HG02759 (cell line): ENCODE measurements at regions not wholly inside any gene's neighbourhood (a gene's known extent, or its start where the extent isn't known, plus 50 kb on each side); places are given as distances from the start of the nearest gene placed in this dataset.
"Not testable (repeated sequence)": the region's sequence is repeated elsewhere in the genome, so short reads cannot be mapped to it uniquely, and the experiment has no call there.

ENCODE experiments used
- ATAC-seq: cut with Tn5 transposase; IDR thresholded peaks from one replicate; pipeline ENCODE4 v1.9.1; 2021; ENCODE audit warnings: mild to moderate bottlenecking, moderate library complexity; ENCODE audit not compliant: unreplicated experiment

DNA sequence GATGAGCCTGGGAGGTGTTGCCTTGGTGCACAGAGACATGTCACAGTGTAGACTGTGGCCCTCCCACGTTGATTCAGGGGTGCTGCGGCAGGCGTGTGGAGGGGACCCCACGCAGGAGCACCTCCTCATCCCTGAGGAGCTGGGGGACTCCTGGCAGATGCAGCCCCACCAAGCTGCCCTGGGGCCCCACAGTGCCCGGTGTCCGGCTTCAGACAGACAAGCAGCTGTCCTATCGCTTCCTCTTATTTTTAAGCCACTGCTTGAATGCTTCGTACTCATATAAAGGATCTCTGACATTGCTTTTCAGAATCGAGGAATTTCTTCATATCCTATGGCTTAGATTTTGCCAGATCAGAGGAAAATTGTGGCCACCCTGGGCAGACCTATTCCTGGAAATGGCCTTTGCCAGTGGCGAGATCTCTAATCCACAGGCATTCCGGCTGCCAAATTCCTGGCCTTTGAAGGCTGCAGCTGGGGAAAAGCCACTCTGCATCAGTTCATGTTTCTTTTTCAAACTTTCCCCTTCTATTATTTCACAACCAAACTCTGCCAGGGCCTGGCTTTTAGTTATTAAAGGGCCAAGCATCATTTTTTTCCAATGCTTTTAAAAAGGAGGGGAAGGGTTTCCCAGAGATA is 337.0 kb downstream of the THBS2 start:
- ATAC-seq, result no peak

GRCh38 chr6:168915855-168916254 is 337.8 kb downstream of the THBS2 start:
- ATAC-seq, result no peak

GRCh38 chr6:168915242-168915641 is 338.4 kb downstream of the THBS2 start:
- ATAC-seq, result no peak

DNA sequence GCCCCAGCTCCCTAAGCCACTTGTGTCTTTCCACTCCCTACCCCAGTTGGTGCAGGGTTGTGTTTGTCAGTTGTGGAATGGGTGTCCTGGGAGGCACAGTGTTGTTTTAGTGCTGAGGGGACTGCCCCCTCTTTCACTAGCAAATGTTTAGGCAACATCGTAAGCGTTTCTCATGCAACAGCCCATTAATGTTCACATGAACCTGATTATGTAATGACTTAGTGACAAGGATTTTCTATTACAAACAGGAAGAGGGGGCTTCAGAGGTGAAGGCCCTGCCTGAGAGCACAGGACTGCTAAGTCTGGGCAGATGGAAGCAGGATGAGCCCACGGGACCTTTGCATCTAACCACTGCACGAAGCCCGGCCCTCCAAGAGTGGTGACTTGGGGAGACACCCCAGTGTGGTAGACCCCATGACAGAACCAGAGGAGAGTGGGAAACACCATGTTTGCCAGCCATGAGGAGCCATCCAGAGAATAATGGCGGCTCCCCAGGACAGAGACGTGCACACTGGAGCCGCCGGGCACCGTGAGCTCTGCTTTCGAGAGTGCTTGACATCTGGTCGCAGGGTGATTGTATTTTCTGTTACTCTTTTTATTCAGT is 339.7 kb downstream of the THBS2 start:
- ATAC-seq, result no peak

- not testable (repeated sequence) for ATAC-seq
Measured at GRCh38 chr6:168913231-168913865, 340.3 kb downstream of the THBS2 start.

- ATAC-seq, result no peak
Measured at GRCh38 chr6:168909288-168909687, 344.4 kb downstream of the THBS2 start.

DNA sequence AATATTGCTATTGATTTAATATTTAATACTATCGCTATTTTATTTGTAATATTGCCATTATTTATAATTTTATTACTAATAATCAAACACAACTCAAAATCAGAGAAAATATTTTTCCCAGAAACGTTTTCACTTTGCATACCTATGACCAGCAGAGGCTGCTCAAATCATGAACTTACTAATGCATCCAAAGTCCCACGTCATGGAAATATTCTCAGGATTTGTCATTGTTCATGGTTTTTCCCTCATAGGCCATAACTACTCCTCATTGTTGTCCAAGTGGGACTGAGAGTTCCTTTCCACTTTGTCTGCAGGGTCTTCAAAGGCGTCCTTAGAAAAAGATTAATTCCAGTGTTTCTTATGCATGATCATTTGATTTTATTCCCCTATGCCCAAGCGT is 344.8 kb downstream of the THBS2 start:
- ATAC-seq, result no peak

DNA sequence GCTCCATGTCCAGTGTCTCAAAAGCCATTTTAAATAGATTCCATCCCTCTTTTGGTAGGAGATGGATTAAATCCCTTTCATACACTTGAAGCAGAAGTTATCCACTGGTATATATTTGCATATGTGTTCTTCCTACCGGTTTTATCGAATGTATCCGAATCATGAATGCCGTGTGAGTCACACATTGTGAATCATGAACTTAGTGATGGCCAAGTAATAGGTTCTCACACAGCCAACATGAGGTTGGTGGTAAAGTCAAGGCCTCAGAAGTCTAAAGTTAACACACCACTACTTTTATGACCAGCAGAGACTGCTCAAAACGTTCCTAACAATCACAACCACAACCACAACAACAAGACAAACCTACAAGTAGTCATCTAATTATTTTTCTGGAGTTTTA is 345.5 kb downstream of the THBS2 start:
- ATAC-seq, result no peak

GRCh38 chr6:168906391-168906790 is 347.3 kb downstream of the THBS2 start:
- ATAC-seq, result no peak

- no peak for ATAC-seq
Measured at GRCh38 chr6:168905451-168906090, 348.1 kb downstream of the THBS2 start.

DNA sequence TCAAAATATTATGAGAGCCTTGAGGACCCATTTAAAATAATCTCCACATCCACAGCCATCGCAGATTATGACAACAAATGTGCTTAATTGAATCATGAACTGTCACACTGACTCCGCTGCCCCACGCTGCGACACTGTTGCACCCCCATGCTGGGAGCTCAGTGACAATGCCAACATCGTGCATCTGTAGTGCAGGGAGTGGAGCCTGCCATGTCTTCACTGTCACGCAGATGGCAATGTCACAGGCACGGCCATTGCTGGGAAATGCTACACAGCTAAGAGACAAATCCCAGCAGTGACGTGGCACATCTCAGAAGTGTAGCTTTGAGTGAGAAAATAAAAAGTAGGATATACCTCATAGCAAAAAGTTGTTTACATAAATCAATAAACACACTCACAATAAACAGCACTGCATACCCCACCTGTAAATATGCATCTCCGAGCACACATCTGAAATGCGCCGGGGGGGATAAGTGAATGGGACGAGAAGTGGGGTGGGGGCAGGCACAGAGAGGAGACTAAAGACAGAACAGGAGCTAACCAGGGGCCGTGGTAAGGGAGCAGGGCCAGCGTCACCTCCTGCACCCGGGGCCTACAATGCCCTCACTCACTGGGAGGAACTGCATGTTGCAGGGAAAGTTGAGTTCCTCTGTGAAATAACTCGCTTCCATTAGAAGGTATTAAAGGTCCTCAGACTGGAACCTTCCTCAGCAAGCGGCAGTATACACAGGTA is 349.9 kb downstream of the THBS2 start:
- no peak for ATAC-seq

DNA sequence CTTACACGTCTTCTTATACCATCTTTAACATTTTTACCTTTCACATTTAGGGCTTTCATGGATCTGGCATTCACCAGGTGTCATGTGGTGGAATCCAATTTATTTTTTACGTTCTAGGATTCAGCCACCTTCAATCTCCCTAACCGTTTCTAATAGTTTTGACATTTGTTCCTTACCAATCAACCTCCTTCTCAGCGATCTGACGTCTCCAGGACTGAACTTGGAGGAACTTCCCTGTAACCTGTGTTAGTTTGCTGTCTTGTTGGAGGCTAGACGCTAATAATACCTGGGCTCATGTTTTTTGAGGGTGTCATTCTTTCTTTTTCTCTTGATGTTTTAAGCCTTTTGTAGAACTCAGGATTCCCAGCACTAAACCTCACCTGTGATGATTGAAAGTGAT is 351.6 kb downstream of the THBS2 start:
- ATAC-seq, result no peak

DNA sequence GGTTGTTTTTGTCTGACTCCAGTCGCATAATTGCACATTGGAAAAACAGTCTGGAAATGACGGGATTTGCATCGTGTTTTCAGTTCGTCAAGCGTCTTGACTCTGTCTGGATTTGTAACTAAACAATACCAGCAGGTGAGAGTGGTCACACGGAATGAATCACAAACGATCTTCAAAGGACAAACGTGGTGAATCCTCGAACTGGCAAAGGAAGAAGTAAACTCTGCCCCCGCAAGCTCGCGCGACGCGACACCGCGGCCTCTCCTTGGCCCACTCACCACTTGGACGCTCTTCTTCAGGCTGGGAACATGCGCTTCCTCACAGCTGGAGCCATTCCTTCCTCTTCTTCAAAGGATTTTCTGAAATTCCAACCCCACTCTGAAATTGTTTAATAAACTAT is 352.6 kb downstream of the THBS2 start:
- ATAC-seq, result no peak

DNA sequence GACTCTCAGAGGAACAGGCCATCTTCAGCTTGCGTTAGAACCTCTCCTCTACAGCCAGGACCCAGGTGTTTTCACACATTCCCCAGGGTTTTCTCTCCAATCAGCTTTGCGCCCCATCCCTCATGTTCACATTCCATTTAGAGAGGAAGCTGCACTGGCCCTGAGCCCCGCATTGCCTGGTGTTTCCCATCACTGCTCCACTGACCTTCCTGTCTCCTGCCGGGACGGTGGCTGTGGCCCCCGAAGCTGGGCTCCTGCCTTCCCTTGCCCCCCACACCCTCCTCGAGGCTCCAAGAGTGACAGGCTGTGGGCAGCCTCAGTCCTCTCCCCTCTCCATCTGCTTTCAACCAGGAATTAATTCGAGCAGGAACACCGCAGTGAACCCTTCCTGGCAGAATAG is 357.3 kb downstream of the THBS2 start:
- ATAC-seq, result no peak

- ATAC-seq, result peak; percentile 99
Measured at GRCh38 chr6:168895102-168895812, 358.4 kb downstream of the THBS2 start.

DNA sequence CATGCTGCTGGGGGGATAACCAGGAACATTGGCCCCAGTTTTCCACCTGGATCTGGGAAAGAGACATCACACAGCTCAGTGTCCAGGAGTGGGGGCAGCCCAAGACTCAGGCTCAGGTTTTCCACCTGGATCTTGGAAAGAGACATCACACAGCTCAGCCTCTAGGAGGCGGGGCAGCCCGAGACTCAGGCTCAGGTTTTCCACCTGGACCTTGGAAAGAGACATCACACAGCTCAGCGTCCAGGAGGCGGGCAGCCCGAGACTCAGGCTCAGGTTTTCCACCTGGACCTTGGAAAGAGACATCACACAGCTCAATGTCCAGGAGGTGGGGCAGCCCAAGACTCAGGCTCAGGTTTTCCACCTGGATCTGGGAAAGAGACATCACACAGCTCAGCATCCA is 361.6 kb downstream of the THBS2 start:
- ATAC-seq, result no peak

DNA sequence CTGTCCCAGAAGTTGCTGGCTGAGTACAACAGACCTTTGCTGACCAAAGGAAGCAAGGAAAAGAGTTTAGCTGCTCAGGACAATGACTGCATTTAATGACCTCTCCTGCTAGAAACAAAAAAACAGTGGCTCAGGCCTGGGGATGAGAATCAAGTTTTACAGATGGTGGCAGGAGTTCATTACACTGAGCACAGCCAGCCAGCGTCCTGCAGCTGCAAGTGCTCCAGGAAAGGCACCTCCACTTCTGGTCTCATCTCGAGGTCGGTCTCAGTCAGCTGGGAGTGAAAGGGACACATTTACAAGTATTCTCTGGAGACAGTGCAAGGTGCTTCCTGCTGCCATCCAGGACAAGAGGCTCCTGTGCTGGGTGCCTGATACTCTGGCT is 362.7 kb downstream of the THBS2 start:
- no peak for ATAC-seq

- no peak for ATAC-seq
Measured at GRCh38 chr6:168890306-168890980, 363.2 kb downstream of the THBS2 start.

DNA sequence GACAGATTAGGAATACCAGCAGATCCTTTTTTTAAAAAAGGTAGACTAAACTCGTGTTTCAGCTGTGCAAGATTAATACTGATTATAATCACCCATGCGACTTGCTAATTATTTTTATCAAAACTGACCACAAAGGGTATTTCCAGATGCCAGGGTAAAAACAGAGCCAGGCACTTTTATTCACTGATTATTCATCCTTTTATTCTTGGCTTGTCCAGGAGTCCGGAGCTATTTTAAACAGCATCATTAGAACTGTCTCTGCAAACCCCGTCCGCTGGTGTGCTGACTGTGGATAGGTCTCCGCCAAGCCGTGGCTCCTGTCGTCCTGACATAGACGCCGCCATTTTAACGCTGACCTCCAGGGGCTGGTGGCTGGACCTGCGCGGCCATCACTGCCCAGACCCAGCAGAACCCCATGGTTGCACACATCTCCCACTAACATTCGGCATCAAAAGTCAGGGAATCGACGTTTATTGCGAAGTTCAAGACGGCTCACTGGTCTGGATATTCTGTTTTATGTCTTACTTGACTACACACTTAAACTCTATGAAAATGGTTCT is 364.8 kb downstream of the THBS2 start:
- ATAC-seq, result no peak

DNA sequence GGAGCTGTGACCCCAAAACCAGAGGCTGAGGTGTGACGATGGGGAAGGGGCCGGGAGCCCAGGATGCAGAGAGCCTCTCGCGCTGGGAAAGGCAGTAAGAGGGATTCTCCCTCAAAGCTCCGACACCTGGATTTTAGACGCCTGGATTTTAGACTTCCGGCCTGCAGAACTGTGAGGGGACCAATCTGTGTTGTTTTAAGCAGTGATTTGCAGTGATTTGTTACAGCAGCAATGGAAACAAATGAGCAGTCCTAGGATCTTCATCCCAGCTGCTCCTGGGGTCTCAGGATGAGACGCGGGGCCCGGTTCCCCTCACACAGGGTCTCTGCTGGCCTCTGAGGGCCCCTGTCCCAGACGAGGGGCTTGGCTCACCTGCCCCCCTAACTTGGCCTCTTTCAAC is 365.5 kb downstream of the THBS2 start:
- ATAC-seq, result no peak
